Activated CD8-positive, alpha-beta memory T cell treated with anti-CD3 and anti-CD28 coated beads, Interleukin-2, amount 10 ng/mL, durations not matched to agents 7 days and 5 days (primary cell): ENCODE measurements at regions not wholly inside any gene's neighbourhood (a gene's known extent, or its start where the extent isn't known, plus 50 kb on each side); places are given as distances from the start of the nearest gene placed in this dataset.
"Not testable (repeated sequence)": the region's sequence is repeated elsewhere in the genome, so short reads cannot be mapped to it uniquely, and the experiment has no call there.

ENCODE experiments used
- ATAC-seq: fragments of 150-1000 bp; cut with Tn5 transposase; one replicate; pipeline ENCODE4 v1.10.0; 2021; ENCODE audit warnings: moderate library complexity
- CTCF ChIA-PET: fragments of 350-600 bp; sonication (Branson Sonifier 250); formaldehyde crosslinking; loops from one replicate; lab custom pipeline; 2021; ENCODE audit warnings: antibody characterized with exemption; lab: Charles Lee
- DNase-seq: peaks from one replicate; pipeline ENCODE4 v3.0.0-alpha.2; 2020
- H3K27ac Mint-ChIP-seq: one replicate; pipeline ENCODE4 v1.8.0; 2021; ENCODE audit warnings: mild to moderate bottlenecking, mixed read lengths
- H3K27me3 Mint-ChIP-seq: one replicate; pipeline ENCODE4 v1.8.0; 2021; ENCODE audit warnings: mixed read lengths
- H3K36me3 Mint-ChIP-seq: one replicate; pipeline ENCODE4 v1.8.0; 2021; ENCODE audit warnings: mild to moderate bottlenecking, mixed read lengths
- H3K4me1 Mint-ChIP-seq: one replicate; pipeline ENCODE4 v1.8.0; 2021; ENCODE audit warnings: mixed read lengths
- H3K4me3 Mint-ChIP-seq: one replicate; pipeline ENCODE4 v1.8.0; 2021; ENCODE audit warnings: mild to moderate bottlenecking, moderate library complexity, mixed read lengths
- H3K9me3 Mint-ChIP-seq: one replicate; pipeline ENCODE4 v1.8.0; 2022; ENCODE audit warnings: low read depth, mixed read lengths

DNA sequence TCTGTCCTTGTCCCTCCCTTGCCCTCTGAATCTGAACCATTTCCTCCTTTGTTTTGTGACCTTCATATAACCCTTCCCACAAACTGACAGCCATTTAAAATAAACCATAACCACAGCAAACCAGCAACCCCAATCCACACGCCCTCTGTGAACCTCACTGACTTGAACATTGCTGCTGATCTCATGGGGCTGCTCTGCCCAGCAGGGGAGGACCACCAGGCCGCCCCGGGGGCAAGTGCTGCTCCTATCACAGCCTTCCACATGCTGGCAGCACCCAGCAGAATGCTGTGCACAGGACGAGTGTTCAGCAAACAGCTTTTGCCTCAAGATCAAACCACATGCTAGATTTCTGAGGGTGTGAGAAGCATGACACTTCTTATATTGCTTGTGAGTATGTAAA is 73.9 kb upstream of the UXS1 start:
- no peaks in the 10 kb centered on the region for H3K9me3 Mint-ChIP-seq
- peak; percentile 88 for ATAC-seq
- H3K27ac Mint-ChIP-seq = peak overlapping the region; percentile 70
- H3K4me3 Mint-ChIP-seq = peak overlapping the region; percentile 0
- H3K27me3 Mint-ChIP-seq = peaks cover 13% of the 10 kb centered on the region
- peak; percentile 84 for DNase-seq
- peaks cover 39% of the 10 kb centered on the region for H3K4me1 Mint-ChIP-seq
- CTCF ChIA-PET = no interaction called here
- H3K36me3 Mint-ChIP-seq = peaks cover 2% of the 10 kb centered on the region

DNA sequence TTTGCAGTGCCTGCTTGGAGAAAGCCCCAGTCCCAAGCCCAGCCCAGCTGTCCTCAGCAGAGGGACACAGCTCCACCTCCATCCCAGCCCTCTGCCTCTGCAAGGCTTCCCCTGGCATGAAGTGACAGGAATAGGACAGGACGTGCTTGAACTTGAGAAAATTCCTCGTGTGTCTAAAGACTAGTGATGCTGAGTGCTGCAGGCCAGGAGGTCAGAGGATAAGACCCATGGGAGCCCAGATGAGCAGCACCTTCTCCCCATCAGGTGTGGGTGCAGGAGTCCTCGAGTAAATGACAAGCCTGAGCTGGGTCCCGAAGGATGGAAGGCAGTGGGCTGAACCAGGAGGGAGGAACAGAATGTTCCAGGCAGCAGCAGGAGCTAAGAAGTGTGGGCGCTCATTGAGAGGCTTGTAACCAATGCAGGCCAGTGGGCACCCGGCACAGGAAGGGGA is 67.8 kb upstream of the UXS1 start:
- Mint-ChIP-seq H3K4me3 (no peak overlapping the region), H3K9me3 (no peaks in the 10 kb centered on the region), H3K4me1 (peaks cover 2% of the 10 kb centered on the region), H3K36me3 (no peaks in the 10 kb centered on the region), H3K27ac (no peak overlapping the region), H3K27me3 (peaks cover 2% of the 10 kb centered on the region)
- DNase-seq (no peak), ATAC-seq (no peak)
- CTCF ChIA-PET = no interaction called here

DNA sequence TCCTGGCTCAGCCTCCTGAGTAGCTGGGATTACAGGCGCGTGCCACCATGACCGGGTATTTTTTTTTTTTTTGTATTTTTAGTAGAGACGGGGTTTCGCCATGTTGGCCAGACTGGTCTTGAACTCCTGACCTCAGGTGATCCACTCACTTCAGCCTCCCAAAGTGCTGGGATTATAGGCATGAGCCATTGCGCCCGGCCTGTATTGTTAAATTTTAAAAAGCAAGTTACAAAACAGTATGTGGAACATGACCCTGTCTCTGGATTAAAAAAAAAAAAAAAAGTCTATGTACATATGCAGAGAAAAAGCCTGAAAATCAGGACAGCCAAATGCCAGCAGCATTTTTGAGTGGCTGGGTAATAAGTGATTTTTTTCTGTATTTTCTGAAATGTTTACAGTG is 64.8 kb upstream of the UXS1 start:
- H3K4me3 Mint-ChIP-seq, ATAC-seq, H3K9me3 Mint-ChIP-seq, H3K4me1 Mint-ChIP-seq, H3K36me3 Mint-ChIP-seq, CTCF ChIA-PET, H3K27ac Mint-ChIP-seq, H3K27me3 Mint-ChIP-seq, DNase-seq: not testable (repeated sequence)

- CTCF ChIA-PET = no interaction called here
- Mint-ChIP-seq H3K27me3 (peaks cover 5% of the 10 kb centered on the region), H3K9me3 (no peaks in the 10 kb centered on the region), H3K36me3 (no peaks in the 10 kb centered on the region), H3K4me3 (no peak overlapping the region), H3K4me1 (no peaks in the 10 kb centered on the region), H3K27ac (no peak overlapping the region)
- ATAC-seq (no peak), DNase-seq (no peak)
Measured at GRCh38 chr2:106257830-106258229, 63.7 kb upstream of the UXS1 start.

DNA sequence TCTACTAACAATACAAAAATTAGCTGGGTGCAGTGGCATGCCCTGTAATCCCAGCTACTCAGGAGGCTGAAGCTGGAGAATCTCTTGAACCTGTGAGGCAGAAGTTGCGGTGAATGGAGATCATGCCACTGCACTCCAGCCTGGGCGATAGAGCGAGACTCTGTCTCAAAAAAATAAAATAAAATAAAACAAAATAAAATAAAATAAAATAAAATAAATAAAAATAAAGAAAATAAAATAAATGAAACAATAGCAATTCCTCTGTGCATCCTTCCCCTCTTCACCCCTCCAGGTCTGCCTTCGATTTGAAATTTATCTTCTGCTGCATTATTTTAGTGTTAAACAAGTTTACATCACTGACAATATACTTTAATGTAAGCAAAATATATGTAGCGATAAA is 63.0 kb upstream of the UXS1 start:
- CTCF ChIA-PET = no interaction called here
- Mint-ChIP-seq H3K9me3 (no peaks in the 10 kb centered on the region), H3K27me3 (peaks cover 5% of the 10 kb centered on the region), H3K36me3 (no peaks in the 10 kb centered on the region), H3K4me1 (no peaks in the 10 kb centered on the region), H3K4me3 (no peak overlapping the region), H3K27ac (no peak overlapping the region)
- ATAC-seq (no peak), DNase-seq (no peak)

DNA sequence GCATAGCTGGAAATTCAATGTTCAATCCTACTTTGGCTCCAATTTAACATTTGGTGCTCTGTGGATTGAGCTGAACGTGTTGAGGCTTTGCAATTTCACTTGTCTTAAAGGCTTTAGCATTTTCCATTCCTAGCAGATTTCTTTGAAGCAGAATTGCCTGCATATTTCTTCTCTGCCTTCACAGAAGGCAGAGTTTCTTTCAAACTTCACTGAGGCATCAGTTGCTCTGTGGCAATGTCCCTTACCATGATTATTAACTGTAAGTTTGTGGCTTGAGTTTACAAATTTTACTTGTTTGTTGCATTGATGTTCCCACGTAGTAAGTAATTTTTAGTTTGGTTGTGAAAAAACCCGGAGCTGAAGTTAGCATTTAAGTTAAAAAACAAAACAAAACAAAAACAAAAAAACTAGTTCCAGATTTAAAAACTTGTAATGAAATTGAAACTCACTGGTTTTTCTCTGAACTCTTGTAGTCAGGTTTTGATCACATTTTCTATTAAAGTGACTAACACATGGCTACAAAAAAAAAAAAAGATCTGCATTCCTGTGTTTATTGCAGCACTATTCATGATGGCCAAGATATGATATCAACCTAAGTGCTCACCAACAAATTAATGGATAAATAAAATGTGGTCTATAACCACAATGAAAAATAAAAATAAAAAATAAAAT is 55.2 kb upstream of the UXS1 start:
- H3K36me3 Mint-ChIP-seq, H3K9me3 Mint-ChIP-seq, H3K27me3 Mint-ChIP-seq, DNase-seq: not testable (repeated sequence)
- H3K27ac Mint-ChIP-seq = peak overlapping the region; percentile 87
- peak; percentile 68 for ATAC-seq
- CTCF ChIA-PET = interaction anchor here (1.7 kb wide), 2 partner anchors 21 to 296 kb away, joined by 3 read pairs; no protein-coding TSS in a partner anchor
- peak overlapping the region; percentile 64 for H3K4me3 Mint-ChIP-seq
- H3K4me1 Mint-ChIP-seq = peaks cover 23% of the 10 kb centered on the region

- H3K4me3 Mint-ChIP-seq, H3K9me3 Mint-ChIP-seq, H3K27me3 Mint-ChIP-seq, H3K36me3 Mint-ChIP-seq: not testable (repeated sequence)
- Mint-ChIP-seq H3K4me1 (peaks cover 23% of the 10 kb centered on the region), H3K27ac (peak overlapping the region; percentile 87)
- ATAC-seq = peak; percentile 78
- CTCF ChIA-PET = interaction anchor here (0.8 to 1.7 kb wide), 3 partner anchors 22 to 310 kb away, joined by 3 read pairs; no protein-coding TSS in a partner anchor
- peak; percentile 54 for DNase-seq
Measured at GRCh38 chr2:106248548-106249151, 54.5 kb upstream of the UXS1 start.
